ENCODE measurements at regions not wholly inside any gene's neighbourhood (a gene's known extent, or its start where the extent isn't known, plus 50 kb on each side); places are given as distances from the start of the nearest gene placed in this dataset.

DNA sequence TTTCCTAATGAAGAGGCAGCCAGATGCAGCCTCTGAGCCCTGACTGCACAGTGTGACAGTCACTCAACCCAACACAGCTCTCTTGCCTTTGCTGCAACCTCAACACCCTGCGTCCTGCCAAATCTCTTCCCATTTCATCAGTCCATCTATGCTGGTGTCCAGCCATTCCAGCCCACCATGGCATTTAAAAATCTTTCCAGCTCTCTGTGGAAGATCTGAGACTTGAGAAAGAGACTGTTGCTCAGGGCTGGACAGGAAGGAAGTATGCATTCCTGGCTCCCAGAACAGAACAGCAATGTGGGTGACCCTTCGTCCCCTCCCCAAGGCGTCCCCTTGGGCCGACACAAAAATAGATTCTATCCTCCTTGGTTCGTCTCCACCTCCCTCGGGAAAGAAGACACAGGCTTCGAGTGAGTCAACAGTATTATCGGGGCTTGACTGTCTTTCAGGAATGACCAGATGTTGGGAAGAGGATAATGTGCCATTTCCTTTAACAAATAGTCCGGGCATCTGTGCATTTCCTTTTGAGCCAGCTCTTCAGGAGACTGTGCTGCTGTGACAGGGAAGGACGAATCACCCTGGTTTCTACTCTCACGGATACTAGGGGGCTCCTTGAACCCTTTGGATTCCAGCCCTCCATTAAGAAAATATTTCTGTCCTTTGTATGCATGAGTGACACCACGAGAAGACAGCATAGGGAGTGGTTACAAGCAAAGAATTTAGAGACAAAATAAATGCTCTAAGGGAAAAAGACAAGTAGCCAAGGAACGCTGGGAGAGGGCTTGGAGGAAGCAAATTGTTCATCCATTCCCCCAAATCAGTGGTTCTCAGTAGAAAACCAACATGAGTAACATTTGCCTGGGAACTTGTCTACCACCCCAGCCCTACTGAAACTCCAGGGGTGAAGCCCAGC is 111.4 kb upstream of the CDC42BPA start:
- no peak for TF ChIP-seq CTCF (IDR thresholded peaks at IDR 0.05; ENCODE audit: low read length)
- TF ChIP-seq EZH2 (IDR thresholded peaks at IDR 0.05; ENCODE audit: borderline replicate concordance, low read length) = no peak
